Progenitor cell of endocrine pancreas (in vitro differentiated cells): ENCODE measurements at regions not wholly inside any gene's neighbourhood (a gene's known extent, or its start where the extent isn't known, plus 50 kb on each side); places are given as distances from the start of the nearest gene placed in this dataset.

Experiments used
- DNase-seq: peaks from one replicate; pipeline ENCODE4 v3.0.0; 2021; ENCODE audit warnings: low spot score; ENCODE audit not compliant: unreplicated experiment
- H3K27ac Mint-ChIP-seq: 2 replicates; pipeline ENCODE4 v1.8.0; 2021; ENCODE audit warnings: mild to moderate bottlenecking, moderate library complexity, mixed read lengths
- H3K27me3 Mint-ChIP-seq: 2 replicates; pipeline ENCODE4 v1.8.0; 2021; ENCODE audit warnings: mixed read lengths
- H3K36me3 Mint-ChIP-seq: 2 replicates; pipeline ENCODE4 v1.8.0; 2022; ENCODE audit warnings: mixed read lengths; ENCODE audit not compliant: insufficient read depth
- H3K4me1 Mint-ChIP-seq: 2 replicates; pipeline ENCODE4 v1.8.0; 2021; ENCODE audit warnings: low read depth, mixed read lengths
- H3K4me3 Mint-ChIP-seq: 2 replicates; pipeline ENCODE4 v1.8.0; 2021; ENCODE audit warnings: low read depth, mild to moderate bottlenecking, moderate library complexity, mixed read lengths
- H3K9me3 Mint-ChIP-seq: 2 replicates; pipeline ENCODE4 v1.8.0; 2021; ENCODE audit warnings: low read depth, mixed read lengths
- CTCF ChIP-seq: fragments of 200-600 bp; sonication (generic); IDR thresholded peaks from one replicate; pipeline ENCODE4 v1.5.0; 2021; ENCODE audit warnings: antibody characterized with exemption, mild to moderate bottlenecking; ENCODE audit not compliant: unreplicated experiment

GRCh38 chr7:155363852-155364600 lies 66.3 kb downstream of the INSIG1 start:
- H3K27me3 Mint-ChIP-seq: peaks cover 73% of the 10 kb centered on the region

DNA sequence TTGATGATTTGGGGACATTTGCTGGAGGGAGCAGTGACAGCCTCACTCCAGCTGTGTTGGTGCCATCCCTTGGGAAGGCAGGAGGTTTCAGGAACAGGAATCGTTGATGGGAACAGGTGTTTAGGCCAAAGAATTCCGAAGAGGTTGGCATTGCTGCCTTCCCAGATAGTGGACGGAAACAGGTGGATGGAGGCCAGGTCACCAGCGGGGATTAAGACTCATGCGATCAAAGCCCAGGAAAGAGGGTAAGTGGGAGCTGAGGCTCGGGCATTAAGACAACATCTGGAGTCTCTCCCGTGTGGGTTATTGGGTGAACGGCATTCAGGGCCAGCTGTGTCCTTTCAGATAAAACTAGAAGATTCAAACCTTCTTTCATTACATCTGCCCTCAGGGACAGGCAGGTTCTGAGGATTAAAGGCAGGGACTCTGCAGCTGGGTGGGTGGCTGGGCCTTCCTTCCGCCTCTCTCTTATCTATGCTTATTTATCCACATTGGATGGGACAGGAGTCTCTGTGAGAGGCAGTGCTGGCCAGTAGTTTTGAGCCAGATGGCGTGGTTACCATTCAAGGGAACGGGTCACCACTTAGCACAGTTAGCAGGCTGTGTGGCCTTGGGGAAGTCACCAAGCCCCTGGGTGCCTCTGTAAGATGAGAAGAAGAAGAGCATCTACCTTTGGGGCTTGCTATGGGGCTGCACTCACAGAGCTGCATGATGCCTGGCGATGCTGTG lies 67.6 kb downstream of the INSIG1 start:
- Mint-ChIP-seq H3K9me3 (no peaks in the 10 kb centered on the region), H3K4me1 (peaks cover 2% of the 10 kb centered on the region), H3K36me3 (peaks cover 1% of the 10 kb centered on the region), H3K27me3 (peaks cover 74% of the 10 kb centered on the region), H3K4me3 (no peak overlapping the region), H3K27ac (no peak overlapping the region)
- no peak for DNase-seq
- no peak for TF ChIP-seq CTCF

More at GRCh38 chr7:155363852-155364600, 66.3 kb downstream of the INSIG1 start:
- Mint-ChIP-seq H3K9me3 (no peaks in the 10 kb centered on the region), H3K4me3 (no peak overlapping the region), H3K36me3 (peaks cover 1% of the 10 kb centered on the region), H3K27ac (no peak overlapping the region), H3K4me1 (peaks cover 2% of the 10 kb centered on the region)
- peak; percentile 17 for TF ChIP-seq CTCF
- DNase-seq: no peak

- DNase-seq: no peak
- H3K4me3 Mint-ChIP-seq: no peak overlapping the region
These were observed 71.4 kb downstream of the INSIG1 start for GRCh38 chr7:155368894-155369600.

DNA sequence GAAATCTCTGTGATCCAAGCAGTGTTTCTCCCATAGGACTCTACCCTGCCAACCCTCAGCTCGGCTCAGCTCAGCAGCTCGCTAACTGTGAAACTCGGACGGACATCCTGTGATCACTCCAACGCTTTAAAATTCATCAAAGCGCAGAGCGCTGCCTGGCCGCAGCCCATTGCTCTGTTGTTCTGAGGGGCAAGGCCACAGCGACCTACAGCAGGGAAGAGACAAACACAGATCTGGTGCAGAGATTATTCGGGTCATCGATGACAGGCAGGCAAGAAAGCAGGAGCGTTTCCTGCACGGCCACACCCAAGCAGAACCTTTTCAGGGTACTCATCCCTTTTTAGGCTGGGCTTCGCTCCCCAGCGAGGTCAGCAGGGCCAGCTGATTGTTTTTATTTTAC lies 72.1 kb downstream of the INSIG1 start:
- DNase-seq: no peak
- peaks cover 4% of the 10 kb centered on the region for H3K4me1 Mint-ChIP-seq
- peaks cover 66% of the 10 kb centered on the region for H3K27me3 Mint-ChIP-seq
- H3K4me3 Mint-ChIP-seq: no peak overlapping the region
- no peak for TF ChIP-seq CTCF
- H3K27ac Mint-ChIP-seq: no peak overlapping the region
- H3K9me3 Mint-ChIP-seq: no peaks in the 10 kb centered on the region
- H3K36me3 Mint-ChIP-seq: peaks cover 1% of the 10 kb centered on the region

More at GRCh38 chr7:155368894-155369600, 71.4 kb downstream of the INSIG1 start:
- peaks cover 1% of the 10 kb centered on the region for H3K36me3 Mint-ChIP-seq
- H3K27me3 Mint-ChIP-seq: peaks cover 69% of the 10 kb centered on the region
- no peaks in the 10 kb centered on the region for H3K9me3 Mint-ChIP-seq
- H3K4me1 Mint-ChIP-seq: peaks cover 2% of the 10 kb centered on the region
- H3K27ac Mint-ChIP-seq: no peak overlapping the region
- no peak for TF ChIP-seq CTCF

- Mint-ChIP-seq H3K27me3 (peaks cover 74% of the 10 kb centered on the region), H3K9me3 (no peaks in the 10 kb centered on the region), H3K27ac (no peak overlapping the region), H3K36me3 (peaks cover 1% of the 10 kb centered on the region), H3K4me1 (peaks cover 4% of the 10 kb centered on the region), H3K4me3 (no peak overlapping the region)
- no peak for TF ChIP-seq CTCF
- no peak for DNase-seq
These were observed 73.7 kb downstream of the INSIG1 start for GRCh38 chr7:155371331-155371883.
